K562 (cell line): ENCODE measurements at regions not wholly inside any gene's neighbourhood (a gene's known extent, or its start where the extent isn't known, plus 50 kb on each side); places are given as distances from the start of the nearest gene placed in this dataset.

ENCODE experiments used
- CBX3 ChIP-seq, 2 experiments: IDR thresholded peaks; 1 replicate in 1 of 2; 2 replicates in 1 of 2; pipeline ENCODE4 v1.6.1; 2012; ENCODE audit warnings: inconsistent platforms in 2 of 2, low read length in 2 of 2, borderline replicate concordance in 1 of 2, control low read depth in 1 of 2
- CSDE1 ChIP-seq, 2 experiments: fragments of 450-650 bp; IDR thresholded peaks; 2 replicates each; pipeline ENCODE4 v1.6.1; 2016; ENCODE audit warnings: mild to moderate bottlenecking in 1 of 2
- DMBX1 ChIP-seq: fragments of 250-450 bp; sonication (Bioruptor Pico); IDR thresholded peaks from 2 replicates; pipeline ENCODE4 v1.8.0; 2022; ENCODE audit warnings: inconsistent platforms, mild to moderate bottlenecking, moderate library complexity, borderline replicate concordance
- HNRNPH1 ChIP-seq: fragments of 200-400 bp; formaldehyde crosslinking; optimal IDR thresholded peaks from 2 replicates; pipeline ENCODE3; 2017; ENCODE audit warnings: low read depth, mild to moderate bottlenecking, low read length, moderate library complexity
- JUN ChIP-seq, 2 experiments: sonication (generic) in 1 of 2; formaldehyde crosslinking in 1 of 2; IDR thresholded peaks; 2 replicates each; pipeline versions ENCODE4 v1.6.1 to v1.8.0; 2012 to 2022; ENCODE audit warnings: borderline replicate concordance in 2 of 2, mild to moderate bottlenecking in 2 of 2, improper control_type of control experiment in 1 of 2, low read depth in 1 of 2, low read length in 1 of 2, missing genetic modification reagents in 1 of 2
- MBD2 ChIP-seq: sonication (generic); IDR thresholded peaks from 2 replicates; pipeline ENCODE4 v1.6.1; 2016; ENCODE audit warnings: low read depth, borderline replicate concordance
- NELFE ChIP-seq: IDR thresholded peaks from 2 replicates; pipeline ENCODE4 v1.6.1; 2011; ENCODE audit warnings: mild to moderate bottlenecking; ENCODE audit not compliant: insufficient read depth, insufficient read length
- NFIC ChIP-seq: fragments of 450-650 bp; IDR thresholded peaks from 2 replicates; pipeline ENCODE4 v1.6.1; 2017; ENCODE audit warnings: mild to moderate bottlenecking, inconsistent platforms
- NRF1 ChIP-seq, 2 experiments: fragments of 450-650 bp; IDR thresholded peaks in 1 of 2; conservative IDR thresholded peaks in 1 of 2; 2 replicates each; pipeline ENCODE4 v1.6.1; 2014; ENCODE audit warnings: mild to moderate bottlenecking in 2 of 2
- POLR2A ChIP-seq: fragments of 450-650 bp; conservative IDR thresholded peaks from 2 replicates; pipeline ENCODE4 v1.6.1; 2016
- RREB1 ChIP-seq: fragments of 250-450 bp; sonication (Bioruptor Pico); IDR thresholded peaks from 2 replicates; pipeline ENCODE4 v1.4.0; 2020
- SIRT6 ChIP-seq: IDR thresholded peaks from one replicate; pipeline ENCODE4 v1.6.1; 2012; ENCODE audit warnings: low read depth, mild to moderate bottlenecking, control low read depth, inconsistent platforms, low read length, moderate library complexity
- TAF15 ChIP-seq: fragments of 200-400 bp; formaldehyde crosslinking; IDR thresholded peaks from 2 replicates; pipeline ENCODE4 v1.6.1; 2017; ENCODE audit warnings: mild to moderate bottlenecking, low read depth, low read length, moderate library complexity
- ZBTB1 ChIP-seq: sonication (generic); formaldehyde crosslinking; IDR thresholded peaks from 2 replicates; pipeline ENCODE4 v1.8.1; 2023; ENCODE audit warnings: missing genetic modification reagents, low read depth, mild to moderate bottlenecking, borderline replicate concordance
- ZBTB8A ChIP-seq: fragments of 450-650 bp; IDR thresholded peaks from 2 replicates; pipeline ENCODE4 v1.6.1; 2018; ENCODE audit warnings: mild to moderate bottlenecking, moderate library complexity; ENCODE audit not compliant: partially characterized antibody
- ZFP1 ChIP-seq: fragments of 450-650 bp; formaldehyde crosslinking; IDR thresholded peaks from 2 replicates; pipeline ENCODE4 v1.4.0; 2020; ENCODE audit warnings: mild to moderate bottlenecking, mixed read lengths
- ZNF398 ChIP-seq: fragments of 250-450 bp; sonication (Bioruptor Pico); IDR thresholded peaks from 2 replicates; pipeline ENCODE4 v1.8.0; 2021; ENCODE audit warnings: moderate library complexity, mild to moderate bottlenecking, inconsistent platforms
- TF ChIP-seq, protein P1 (sequence below): fragments of 450-650 bp; IDR thresholded peaks from one replicate; pipeline ENCODE4 v1.6.1; 2018; ENCODE audit warnings: mild to moderate bottlenecking, moderate library complexity; ENCODE audit not compliant: partially characterized antibody

GRCh38 chr5:5605170-5605764 lies 182.8 kb downstream of the ICE1 start (continued):
- TF ChIP-seq, protein P1, sequence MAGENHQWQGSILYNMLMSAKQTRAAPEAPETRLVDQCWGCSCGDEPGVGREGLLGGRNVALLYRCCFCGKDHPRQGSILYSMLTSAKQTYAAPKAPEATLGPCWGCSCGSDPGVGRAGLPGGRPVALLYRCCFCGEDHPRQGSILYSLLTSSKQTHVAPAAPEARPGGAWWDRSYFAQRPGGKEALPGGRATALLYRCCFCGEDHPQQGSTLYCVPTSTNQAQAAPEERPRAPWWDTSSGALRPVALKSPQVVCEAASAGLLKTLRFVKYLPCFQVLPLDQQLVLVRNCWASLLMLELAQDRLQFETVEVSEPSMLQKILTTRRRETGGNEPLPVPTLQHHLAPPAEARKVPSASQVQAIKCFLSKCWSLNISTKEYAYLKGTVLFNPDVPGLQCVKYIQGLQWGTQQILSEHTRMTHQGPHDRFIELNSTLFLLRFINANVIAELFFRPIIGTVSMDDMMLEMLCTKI, result no peak
- no peak for TF ChIP-seq ZBTB1 (CRISPR knock-in tag)
- no peak for TF ChIP-seq TAF15
- TF ChIP-seq NRF1 (conservative IDR thresholded peaks at IDR 0.05 in 1 of 2, IDR thresholded peaks at IDR 0.05 in 1 of 2), result peak; percentile 15 to 31; a peak in 1 of 4 replicates
- TF ChIP-seq ZBTB8A, result no peak
- no peak for TF ChIP-seq NFIC
- TF ChIP-seq HNRNPH1, result no peak
- TF ChIP-seq ZNF398, result no peak
- no peak for TF ChIP-seq CBX3 (IDR thresholded peaks at IDR 0.05; ENCODE audit: borderline replicate concordance in 1 of 2, low read length in 2 of 2)
- no peak for TF ChIP-seq SIRT6
- TF ChIP-seq JUN (IDR thresholded peaks at IDR 0.05; ENCODE audit: borderline replicate concordance, low read depth, low read length), result peak; percentile 93
- TF ChIP-seq JUN (CRISPR knock-in tag; IDR thresholded peaks at IDR 0.05; ENCODE audit: borderline replicate concordance), result no peak
- no peak for TF ChIP-seq NELFE
- TF ChIP-seq MBD2, result no peak
- no peak for TF ChIP-seq DMBX1 (CRISPR knock-in tag)
- 0 out of 2 replicates have a peak, but pooled peaks have one; percentile 34 for TF ChIP-seq RREB1 (CRISPR knock-in tag)
- TF ChIP-seq POLR2A, result no peak
- TF ChIP-seq ZFP1 (CRISPR knock-in tag), result no peak
- TF ChIP-seq CSDE1 (IDR thresholded peaks at IDR 0.05), result no peak
